ENCODE measurements at regions not wholly inside any gene's neighbourhood (a gene's known extent, or its start where the extent isn't known, plus 50 kb on each side); places are given as distances from the start of the nearest gene placed in this dataset.

DNA sequence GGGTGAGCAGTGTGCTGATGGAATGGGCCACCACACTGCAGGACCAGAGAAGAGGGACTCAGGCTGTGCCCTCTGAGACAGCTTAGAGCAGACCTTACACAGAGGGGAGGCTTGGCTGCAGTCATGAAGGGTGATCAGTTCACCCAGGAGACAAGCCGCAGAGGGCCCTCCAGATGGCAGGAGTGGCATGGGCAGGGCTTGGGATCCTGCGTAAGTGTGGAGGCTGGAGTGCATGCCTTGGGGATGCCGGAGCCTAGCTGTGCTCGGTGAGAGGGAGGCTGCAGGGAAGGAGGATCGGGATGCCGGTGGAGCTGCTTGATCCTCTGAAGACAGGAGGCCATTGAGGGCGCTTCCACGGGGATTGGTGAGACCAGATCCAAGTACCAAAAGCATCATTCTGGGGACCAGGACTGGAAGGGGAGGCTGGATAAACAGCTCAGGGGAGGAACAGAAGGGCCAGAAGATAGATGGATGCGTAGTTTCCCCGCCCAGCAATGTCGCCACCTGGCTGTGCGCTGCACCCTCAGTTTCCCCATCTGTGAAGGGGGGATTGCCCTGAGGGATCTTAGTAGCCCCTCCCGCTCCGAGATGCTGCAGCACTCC lies 163.4 kb downstream of the INHBB start:
- TF ChIP-seq, protein P1, sequence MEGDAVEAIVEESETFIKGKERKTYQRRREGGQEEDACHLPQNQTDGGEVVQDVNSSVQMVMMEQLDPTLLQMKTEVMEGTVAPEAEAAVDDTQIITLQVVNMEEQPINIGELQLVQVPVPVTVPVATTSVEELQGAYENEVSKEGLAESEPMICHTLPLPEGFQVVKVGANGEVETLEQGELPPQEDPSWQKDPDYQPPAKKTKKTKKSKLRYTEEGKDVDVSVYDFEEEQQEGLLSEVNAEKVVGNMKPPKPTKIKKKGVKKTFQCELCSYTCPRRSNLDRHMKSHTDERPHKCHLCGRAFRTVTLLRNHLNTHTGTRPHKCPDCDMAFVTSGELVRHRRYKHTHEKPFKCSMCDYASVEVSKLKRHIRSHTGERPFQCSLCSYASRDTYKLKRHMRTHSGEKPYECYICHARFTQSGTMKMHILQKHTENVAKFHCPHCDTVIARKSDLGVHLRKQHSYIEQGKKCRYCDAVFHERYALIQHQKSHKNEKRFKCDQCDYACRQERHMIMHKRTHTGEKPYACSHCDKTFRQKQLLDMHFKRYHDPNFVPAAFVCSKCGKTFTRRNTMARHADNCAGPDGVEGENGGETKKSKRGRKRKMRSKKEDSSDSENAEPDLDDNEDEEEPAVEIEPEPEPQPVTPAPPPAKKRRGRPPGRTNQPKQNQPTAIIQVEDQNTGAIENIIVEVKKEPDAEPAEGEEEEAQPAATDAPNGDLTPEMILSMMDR (IDR thresholded peaks at IDR 0.05 in 4 of 5, conservative IDR thresholded peaks at IDR 0.05 in 1 of 5): no peak
- TF ChIP-seq POLR2A (IDR thresholded peaks at IDR 0.05): no peak
